Activated CD4-positive, CD25-positive, alpha-beta regulatory T cell treated with anti-CD3 and anti-CD28 coated beads, Interleukin-2, amount 50 U/mL, for 24 hours (primary cell): ENCODE measurements at regions not wholly inside any gene's neighbourhood (a gene's known extent, or its start where the extent isn't known, plus 50 kb on each side); places are given as distances from the start of the nearest gene placed in this dataset.

Source experiments
- ATAC-seq, 2 donors: fragments of 150-1000 bp; cut with Tn5 transposase; one replicate each; pipeline ENCODE4 v1.10.0; 2021; ENCODE audit warnings: mild to moderate bottlenecking in 1 of 2, moderate library complexity in 1 of 2

DNA sequence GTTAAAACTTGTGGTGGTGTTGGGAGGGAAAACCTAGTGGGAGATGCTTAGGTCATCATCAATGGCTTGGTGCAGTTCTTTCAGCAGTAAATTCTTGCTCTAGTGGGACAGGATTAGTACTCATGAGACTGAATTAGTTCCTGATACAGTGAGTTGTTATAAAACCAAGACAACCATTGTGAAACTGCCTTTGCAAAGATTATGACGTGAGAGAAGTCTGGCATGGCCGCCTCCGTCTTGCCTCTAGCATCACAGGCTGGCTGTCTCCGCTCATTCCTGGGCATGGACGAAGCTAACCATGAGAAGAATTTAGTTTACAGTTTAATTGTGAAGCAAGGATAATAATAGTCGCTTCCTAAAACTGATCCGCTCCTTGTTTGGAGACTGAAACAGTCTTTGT lies 186.4 kb downstream of the KIF20B start:
- ATAC-seq = no peak

DNA sequence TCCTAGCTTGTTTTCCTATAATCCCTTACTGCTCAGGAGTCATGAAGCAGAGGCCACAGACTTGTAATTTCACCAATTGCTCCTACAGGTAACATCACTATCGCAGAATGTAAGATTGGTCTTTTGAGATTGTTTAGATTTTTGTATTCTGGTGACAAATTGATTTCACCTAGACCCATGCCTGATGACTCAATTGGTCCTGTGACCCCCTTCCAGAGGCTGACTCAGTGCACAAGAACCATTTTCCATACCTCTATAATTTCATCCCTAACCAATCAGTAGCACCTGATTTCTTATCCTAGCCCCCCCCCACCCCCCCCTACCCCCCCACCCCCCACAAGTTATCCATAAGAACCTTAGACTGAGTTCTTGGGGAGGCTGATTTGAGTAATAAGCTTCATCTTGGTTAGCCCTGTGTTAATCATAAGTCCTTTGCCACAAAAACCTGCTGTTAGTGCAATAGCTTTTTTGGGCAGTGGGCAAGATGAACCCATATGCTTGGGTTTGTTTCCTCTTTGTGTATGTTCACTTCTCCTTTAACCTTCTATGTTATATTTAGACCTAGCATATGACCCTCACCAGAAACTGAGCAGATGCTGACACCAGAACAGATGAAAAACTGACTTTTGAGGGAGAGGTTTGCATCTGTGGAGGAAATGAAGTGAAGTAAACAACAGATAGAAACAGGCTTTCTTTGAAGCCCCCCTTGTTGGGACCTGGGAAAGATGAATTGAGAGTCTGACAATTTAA lies 187.1 kb downstream of the KIF20B start:
- ATAC-seq = no peak

DNA sequence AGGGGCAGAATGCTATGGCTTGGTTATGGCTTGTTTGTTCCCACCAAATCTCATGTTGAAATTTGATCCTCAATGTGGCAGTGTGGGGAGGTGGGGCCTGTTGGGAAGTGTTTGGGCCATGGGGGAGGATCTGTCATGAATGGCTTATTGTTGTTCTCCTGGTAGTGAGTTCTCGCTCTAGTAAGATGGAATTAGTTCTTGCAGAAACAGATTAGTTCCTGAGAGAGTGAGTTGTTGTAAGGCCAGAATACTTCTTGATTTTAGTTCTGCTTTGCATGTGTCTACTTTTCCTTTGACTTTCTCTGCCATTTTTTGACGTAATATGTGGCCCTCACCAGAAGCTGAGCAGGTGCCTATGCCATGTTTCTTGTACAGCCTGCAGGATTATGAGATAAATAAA lies 188.2 kb downstream of the KIF20B start:
- no peak for ATAC-seq

DNA sequence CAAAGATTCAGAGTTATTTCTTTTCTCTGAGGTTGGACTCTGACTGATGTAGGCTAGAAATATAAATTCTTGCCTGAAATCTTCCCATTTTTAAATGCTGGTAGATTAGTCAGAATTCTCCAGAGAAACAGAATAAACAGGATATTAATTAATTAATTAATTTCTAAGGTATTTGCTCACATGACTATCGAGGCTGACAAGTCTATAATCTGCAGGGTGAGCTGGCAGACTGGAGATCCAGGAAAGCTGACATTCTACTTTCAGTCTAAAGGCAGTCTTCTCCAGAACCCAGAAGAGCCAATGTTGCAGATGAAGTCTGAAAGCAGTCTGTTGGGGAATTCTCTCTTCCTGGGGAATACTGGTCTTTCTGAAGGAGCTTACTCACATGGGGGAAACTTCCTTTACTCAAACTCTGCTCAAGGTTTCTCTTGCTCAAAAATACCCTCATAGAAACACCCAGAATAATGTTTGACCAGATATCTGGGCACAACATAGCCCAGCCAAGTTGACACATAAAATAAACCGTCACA lies 189.7 kb downstream of the KIF20B start:
- no peak for ATAC-seq

DNA sequence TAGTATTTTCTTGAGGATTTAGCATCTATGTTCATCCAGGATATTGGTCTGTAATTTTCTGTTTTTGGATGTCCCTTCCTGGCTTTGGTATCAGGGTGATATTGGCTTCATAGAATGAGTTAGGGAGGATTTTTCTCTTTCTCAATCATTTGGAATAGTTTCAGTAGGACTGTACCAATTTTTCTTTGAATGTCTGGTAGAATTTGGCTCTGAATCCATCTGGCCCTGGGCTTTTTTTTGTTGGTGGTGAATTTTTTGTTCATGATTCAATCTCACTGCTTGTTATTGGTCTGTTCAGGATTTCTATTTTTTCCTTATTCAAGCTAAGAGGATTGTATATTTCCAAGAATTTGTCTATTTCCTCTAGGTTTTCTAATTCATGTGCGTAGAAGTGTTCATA lies 192.7 kb downstream of the KIF20B start:
- no peak for ATAC-seq

DNA sequence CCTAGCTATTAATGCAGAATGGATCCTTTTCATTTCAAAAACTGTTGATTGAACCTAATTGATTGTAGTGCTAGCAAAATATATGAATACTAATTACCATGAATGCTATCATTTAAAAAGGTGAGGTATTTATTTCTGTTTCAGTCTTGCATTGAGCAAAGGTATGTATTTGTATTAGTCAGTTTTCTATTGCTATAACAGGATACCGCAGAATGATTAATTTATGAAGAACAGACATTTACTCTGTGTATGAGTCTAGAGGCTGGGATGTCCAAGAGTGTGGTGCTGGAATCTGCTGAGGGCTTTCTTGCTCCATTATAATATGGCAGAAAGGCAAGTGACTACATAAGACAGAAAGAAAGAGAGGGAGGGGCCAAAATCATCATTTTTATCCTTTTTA lies 199.2 kb downstream of the KIF20B start:
- peak in 1 of 2 donors; percentile 51 for ATAC-seq

DNA sequence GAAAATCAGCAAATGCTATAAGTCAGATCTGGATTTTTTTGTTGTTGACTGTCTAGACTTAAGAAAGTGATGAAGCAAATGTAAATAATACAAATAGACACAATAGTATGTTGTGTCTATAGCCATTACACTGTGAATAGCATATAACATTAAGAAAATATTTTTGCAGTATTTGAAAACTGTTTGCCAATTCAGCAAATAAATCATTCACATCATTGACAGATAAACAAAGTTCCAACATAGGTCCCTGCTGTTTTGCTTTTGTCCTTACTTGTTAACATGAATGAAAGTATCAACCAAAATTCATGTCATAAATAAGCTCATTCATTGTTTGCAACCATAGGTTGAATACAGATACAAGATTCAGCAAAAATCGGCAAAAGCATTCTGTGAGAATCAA lies 200.5 kb downstream of the KIF20B start:
- no peak for ATAC-seq

DNA sequence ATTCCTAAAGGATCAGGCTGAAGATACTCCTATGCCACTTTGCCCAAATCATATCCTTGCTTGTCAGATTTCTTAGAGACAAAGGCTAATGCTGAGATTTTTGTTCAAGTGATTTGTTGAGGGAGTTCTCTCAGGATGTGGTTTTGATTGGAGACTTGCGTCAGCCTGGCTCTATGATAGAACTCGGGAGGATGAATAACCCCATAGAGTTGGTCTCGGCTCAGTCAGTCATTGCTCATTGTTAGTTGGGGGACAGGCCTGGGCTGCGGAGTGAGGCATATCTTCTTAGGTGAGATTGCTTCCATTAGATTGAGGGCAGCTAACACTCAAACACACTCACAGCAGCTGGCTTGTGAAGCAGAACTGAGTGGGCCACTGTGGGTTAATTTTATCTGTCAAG lies 203.4 kb downstream of the KIF20B start:
- no peak for ATAC-seq

DNA sequence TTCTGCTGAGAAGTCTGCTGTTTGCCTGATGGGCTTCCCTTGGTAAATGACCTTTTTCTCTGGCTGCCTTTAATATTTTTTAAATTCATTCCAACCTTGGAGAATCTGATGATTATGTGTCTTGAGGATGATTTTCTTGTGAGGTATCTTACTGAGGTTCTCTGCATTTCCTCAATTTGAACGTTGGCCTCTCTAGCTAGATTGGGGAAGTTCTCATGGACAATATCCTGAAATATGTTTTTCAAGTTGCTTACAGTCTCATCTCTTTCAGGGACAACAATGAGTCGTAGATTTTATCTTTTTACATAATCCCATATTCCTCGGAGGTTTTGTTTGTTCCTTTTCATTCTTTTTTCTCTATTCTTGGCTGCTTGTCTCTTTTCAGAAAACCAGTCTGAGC lies 208.4 kb downstream of the KIF20B start:
- ATAC-seq = no peak

DNA sequence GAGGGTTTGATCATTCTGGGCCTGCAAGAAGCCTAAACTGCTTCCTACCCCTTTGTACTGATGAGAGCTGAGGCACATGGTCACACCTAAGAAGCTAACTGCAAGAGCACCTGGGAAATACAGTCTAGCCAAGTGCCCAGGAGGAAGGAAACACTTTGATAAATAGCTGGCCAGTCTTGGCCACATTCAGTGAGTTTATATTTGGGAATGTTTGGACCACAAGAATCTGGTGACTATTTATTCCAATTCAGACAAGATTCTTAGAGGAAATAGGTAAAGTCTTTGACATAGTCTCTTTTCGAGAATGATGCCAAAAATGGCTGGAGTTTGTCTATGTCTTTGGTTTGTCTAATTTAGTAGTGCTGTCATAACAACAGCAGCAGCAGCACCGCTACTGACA lies 213.6 kb downstream of the KIF20B start:
- ATAC-seq = no peak

DNA sequence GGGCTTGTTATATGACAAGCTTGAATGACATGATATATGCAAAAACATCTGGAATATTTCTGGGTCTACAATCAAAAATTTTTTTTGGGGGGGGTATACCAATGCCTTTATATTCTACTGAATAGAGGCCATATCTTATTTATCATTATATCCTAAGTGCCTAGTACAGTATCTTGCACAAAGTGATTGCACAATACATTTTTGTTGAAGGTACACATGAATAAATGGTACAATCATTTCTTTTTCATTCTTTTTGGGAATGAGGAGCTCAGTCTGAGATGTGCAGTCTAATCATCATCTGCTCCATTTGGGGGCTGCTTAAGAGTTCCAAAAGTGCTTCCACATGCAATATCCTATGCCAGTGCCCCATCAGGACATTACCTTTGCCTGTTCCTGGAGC lies 214.6 kb downstream of the KIF20B start:
- no peak for ATAC-seq

DNA sequence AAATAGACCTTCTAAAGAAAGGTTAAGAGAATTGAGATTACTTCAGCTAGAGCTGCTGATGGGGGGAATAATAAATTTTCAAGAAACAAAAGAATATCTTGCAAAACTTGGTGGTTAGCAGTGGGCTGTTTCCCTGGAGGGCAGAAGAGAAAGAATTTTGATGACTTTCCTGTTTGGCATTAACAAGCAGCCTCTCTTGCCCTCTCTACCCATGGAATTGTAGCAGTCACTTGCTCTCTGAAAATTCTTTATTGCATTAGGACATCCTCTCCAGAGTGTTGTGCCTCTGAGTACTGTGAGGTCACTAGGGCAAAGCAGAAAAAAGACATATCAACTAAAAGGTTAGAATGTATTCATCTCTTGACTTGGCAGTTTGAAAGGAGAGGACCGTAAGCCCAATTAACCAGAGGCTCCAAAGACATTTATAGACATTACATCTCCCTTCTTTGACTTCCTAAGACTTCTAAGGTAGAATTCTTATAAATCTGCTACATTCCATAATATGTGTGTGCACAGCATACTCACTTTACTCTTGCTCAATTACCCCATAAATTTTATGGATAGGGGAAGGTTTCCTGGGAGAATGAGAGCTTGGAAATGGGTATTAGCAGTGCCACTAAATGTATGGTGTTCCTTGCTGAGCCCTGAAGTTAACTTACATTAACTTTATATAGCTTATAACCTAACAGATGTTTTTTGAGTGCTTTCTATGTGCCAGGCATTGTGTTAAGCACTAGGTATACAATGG lies 215.3 kb downstream of the KIF20B start:
- no peak for ATAC-seq

DNA sequence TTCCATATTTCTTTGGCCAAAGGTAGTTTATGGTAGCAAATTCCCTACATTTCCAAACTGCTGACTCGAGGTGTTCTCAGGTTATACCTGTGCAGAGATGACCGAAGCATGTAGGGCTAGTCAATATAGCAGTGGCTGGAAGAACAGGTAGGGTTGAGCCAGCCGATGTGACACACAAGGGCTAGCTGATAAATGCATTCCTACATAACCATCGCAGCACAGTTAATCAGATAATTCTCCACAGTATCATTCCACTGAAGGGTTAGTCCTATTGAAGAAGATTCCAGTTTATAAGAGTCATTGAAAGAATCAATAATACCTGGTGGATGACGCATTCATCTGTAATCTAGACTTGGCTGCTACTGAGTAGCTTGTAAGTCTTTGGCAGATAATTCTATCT lies 220.0 kb downstream of the KIF20B start:
- no peak for ATAC-seq

DNA sequence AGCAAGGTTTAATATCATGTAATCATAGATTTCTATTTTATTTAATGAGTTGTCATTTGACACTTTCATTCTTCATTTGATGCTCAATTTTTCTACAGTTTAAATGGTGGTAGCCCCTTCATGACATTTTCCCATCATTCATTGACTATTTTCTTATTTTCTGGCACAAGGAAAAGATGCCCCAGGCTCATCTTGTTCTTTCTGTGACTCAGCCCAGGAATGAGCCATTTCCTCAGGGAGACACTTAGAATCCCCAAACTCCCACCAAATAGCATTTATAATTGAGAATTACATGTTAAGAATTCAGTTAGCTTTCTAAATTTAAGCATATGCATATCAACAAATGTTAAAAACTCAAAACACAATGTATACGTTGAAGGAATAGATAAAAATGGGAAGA lies 222.3 kb downstream of the KIF20B start:
- ATAC-seq = no peak

DNA sequence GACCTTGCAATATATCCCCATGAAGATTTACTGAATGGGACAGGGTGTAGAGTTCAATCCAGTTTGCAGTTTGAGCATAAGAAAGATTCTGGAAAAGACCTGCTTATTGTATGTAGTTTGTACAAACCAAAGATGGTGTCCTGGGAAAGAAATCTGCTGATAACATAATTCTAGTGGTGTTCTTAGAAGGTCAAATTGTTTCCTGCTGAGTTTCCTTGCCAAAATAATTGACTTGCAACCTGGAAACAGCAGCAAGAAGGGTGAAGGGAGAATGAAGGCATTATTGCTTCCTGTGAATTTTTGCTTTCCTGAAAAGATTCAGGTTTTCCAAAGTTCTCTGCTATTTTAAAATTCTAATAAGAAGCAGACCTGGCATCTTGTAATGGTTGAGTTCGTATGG lies 222.9 kb downstream of the KIF20B start:
- no peak for ATAC-seq

DNA sequence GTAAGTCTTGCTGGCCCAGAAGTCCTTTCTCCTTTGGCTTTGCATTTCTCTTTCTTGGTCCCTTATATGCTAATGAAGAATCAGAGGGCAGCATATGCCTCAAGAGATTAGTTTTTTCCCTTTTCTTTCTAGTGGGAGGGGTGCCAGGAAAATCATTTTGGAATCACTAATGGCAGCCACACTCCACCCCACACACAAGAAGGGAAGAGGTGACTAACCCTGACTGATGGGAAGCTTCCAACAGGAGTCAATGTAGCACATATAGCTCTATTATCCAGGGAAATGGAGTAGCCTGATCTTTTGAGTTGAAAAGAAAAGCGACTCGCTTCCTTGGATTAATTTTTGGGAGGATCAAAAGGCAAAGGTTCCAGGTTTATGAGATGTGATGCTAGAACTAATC lies 225.3 kb downstream of the KIF20B start:
- ATAC-seq = no peak

DNA sequence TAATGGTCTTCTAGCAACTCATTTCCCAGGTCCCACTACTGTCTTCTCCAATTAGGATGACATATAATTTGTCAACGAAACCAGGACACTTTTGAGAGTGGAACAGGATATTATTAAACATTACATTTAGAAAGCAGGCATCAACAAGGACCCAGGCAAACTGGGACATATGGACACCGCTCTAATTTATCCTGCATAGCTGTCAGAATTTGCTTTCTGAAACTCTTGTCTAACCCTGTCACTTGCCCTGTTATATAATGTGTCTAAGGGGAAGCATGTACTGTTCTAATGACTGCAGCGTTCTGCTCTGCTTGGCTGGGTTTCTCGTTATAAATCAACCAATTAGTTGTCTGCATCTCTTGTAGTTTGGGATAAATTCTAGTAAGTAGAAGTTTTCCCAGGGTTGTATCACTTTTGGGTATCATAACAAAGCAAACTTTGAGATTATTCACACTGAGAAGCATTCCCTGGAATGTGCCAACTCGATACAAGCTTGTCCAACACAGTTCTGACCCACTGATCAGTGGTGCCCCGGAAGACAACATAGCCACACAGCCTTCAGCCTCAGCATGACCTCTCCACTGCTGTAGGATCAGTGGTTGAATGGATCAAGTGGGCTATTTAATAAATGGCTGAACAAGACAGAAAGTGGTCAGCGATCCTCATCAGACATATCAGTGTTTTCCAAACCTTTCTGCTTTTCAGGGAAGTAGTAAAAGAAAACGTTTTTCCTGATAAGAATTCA lies 228.1 kb downstream of the KIF20B start:
- ATAC-seq = no peak

DNA sequence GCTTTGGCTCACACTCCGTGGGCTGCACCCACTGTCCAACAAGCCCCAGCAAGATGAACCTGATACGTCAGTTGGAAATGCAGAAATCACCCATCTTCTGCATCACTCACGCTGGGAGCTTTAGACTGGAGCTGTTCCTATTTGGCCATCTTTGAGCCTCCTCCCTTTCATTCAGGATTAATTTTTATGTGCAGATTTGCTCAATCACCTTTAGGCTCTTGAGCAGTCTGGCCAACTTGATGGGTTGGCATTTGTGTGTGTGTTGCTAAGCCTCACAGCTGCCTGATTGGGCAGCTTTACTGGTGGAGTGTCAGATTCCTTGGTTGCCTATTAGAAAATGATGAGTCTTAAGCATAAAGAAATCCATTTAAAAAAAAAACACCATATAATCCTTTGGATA lies 236.1 kb downstream of the KIF20B start:
- no peak for ATAC-seq

DNA sequence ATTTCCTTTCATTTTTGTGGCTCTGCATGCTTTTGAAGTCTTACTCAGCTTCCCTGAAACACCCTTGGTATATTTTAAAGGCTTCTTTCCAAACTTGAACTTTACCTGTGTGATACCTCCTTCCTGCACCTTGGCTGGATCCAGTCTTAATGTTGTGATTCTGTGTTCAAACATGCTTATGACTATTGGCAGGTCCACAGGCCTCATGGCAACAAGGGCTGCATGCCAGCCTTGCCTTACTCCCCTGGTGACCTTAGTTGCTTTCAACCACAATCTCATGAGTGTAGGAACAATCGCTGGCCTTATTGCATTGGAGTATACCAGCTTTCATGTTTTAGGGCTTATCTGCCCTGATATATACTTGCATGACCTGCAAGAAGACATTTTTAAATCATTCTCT lies 238.7 kb downstream of the KIF20B start:
- ATAC-seq = no peak

DNA sequence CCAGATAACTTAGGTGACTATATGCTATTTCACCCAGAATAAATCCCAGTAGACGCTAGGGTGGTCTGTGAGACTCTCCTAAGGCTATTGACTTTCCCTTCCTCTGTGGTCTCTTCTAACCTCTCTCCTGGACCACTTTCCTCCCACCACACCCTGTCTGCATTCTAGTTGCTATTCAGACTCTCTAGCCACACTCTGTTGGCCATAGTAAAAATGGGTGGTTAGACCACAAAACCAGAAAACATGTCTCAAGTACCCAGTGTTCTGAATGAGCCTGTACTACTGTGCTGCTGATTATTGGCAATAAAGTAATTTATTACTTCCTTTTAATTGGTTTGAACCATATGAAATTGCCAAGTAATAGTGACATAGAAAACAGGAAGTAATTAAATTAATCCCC lies 240.8 kb downstream of the KIF20B start:
- ATAC-seq = no peak

DNA sequence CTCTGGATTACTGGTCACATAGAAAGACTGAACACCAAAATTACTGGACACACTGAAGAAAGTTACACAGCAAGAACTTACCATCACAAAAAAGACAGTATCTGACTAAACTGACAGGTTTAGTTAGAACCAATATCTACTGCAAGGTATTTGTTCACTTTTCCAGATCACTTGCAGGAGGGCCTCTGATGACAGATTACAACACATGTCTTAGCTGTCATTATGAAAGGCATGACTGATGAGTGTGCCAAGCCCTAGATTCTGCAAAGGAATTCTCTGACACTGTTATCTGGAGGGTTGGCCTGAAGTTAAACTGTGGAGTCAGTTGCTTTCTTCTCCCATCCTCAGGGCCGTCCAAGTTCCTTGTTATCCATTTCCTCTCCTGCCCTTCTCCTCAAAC lies 242.7 kb downstream of the KIF20B start:
- ATAC-seq = no peak

DNA sequence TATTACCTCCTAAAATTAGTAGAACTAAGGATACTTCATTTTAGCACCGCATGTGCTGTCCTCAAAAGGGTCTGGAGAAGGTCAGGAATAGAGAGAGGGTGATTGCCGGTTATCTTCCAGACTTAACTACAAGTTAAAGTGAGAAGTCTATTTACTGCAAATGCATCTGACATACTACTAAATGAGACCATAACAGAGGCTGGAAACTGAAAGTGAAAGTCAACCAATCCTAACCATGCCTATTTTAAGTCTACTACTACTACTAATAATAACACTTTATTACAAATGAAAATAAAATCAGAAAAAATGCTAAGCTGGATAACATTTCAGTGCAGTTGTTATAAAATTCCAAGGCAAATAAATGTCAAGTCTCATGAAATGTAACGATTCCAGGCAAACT lies 244.7 kb downstream of the KIF20B start:
- ATAC-seq = no peak

DNA sequence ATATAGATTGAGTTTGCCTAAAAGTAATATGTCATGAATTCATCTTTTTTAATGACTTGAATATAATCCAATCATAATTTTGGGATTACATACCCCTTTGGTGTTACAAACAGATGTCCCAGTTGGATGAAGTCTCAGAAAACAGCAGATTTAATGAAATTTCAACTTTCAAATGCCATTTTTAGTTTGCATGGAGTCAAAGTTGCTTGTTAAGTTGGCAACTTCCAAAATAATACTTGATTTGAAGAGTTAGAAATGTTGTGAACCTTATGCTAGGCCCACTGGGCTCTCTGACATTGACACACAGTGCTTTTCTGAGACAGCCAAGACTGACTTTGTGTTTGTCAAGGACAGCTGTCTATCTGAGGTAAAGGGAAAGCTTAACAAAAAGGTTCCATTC lies 248.1 kb downstream of the KIF20B start:
- no peak for ATAC-seq

DNA sequence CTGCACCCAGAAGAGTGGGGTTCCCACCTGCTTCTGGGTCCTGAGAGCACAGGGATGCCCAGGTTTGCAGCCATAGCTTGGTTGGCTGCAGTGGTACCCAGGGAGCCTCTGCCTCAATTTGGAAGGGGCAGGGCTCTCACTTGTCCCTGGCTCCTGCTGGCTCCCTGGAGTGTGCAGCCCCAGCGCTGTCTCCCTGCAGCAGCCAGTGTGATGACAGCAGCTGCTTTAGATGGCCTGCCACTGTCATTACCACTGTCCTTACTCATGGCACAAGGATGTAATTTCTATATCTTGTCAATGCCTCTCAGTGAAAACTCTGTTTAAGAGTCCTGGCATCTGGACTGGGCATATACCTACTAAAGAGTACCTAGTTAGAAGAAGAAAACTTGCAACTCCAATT lies 250.9 kb downstream of the KIF20B start:
- ATAC-seq = no peak
